ENCODE measurements at regions not wholly inside any gene's neighbourhood (a gene's known extent, or its start where the extent isn't known, plus 50 kb on each side); places are given as distances from the start of the nearest gene placed in this dataset.

DNA sequence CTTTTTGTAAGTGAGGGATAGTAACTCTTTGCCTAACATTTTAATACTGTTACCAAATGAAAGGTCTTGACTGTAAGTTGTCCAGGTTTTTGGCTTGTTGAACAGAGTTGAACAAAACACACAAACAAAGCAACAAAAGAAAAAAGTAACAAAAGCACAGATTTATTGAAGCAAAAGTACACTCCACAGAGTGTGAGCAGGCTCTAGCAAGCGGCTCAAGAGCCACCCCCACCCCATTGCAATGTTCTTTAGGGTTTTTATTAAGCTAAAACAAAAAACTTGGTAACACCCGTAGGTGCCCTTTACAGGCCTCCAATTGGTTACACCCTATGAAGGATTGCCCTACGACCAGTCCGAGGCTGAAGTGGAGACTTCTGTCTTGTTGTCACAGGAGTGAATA lies 197.4 kb upstream of the MAP3K1 start:
- H3K4me3 ChIP-seq (ENCODE audit: low read depth, low read length) = no peak overlapping the region
- no peaks in the 10 kb centered on the region for H3K36me3 ChIP-seq (ENCODE audit: insufficient read depth, low read length)
- H3K79me2 ChIP-seq (ENCODE audit: control insufficient read depth, insufficient read depth, low read length, unreplicated experiment) = no peaks in the 10 kb centered on the region
- H3K27ac ChIP-seq (ENCODE audit: low read depth, low read length) = no peak overlapping the region
- H3K4me1 ChIP-seq (ENCODE audit: control insufficient read depth, insufficient read depth, low read length, unreplicated experiment) = peaks cover 9% of the 10 kb centered on the region
- H3K27me3 ChIP-seq (ENCODE audit: insufficient read depth, low read length) = no peaks in the 10 kb centered on the region
- no peak overlapping the region for H2AFZ ChIP-seq (ENCODE audit: low read length, unreplicated experiment)

DNA sequence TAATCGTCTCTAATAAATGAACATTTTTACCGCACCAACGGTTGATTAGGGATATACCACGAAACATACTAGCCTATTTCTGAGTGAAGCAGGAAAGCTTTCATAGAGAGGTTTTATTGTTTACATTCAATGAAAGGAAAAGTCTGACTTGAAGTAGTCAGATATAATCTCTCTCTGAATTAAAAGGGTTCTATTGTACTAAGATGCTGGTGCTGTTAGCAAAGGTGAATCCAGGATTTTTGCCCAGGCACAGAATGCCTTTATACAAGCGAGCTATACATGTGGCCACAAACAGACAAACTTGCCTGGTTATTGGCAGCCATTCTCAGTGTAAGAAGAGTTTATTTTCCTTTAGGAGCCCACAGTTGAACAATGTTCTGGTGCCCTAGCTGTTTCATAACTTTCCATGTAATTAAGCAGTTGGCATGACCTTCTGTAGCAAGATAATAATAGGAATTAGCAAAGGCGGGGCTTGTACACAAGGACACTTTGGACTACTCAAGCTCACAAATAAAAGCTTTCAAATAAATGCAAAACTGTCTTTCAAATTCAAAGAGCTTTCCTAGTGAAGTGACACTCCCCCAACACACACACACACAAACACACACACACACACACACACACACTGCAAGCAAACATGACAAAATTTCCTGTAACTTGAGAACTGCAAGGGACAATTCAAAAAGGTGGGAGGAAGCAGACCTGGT lies 198.7 kb upstream of the MAP3K1 start:
- H3K79me2 ChIP-seq (ENCODE audit: control insufficient read depth, insufficient read depth, low read length, unreplicated experiment) = no peaks in the 10 kb centered on the region
- no peak overlapping the region for H3K27ac ChIP-seq (ENCODE audit: low read depth, low read length)
- H3K4me3 ChIP-seq (ENCODE audit: low read depth, low read length) = no peak overlapping the region
- H3K36me3 ChIP-seq (ENCODE audit: insufficient read depth, low read length) = no peaks in the 10 kb centered on the region
- H2AFZ ChIP-seq (ENCODE audit: low read length, unreplicated experiment) = no peak overlapping the region
- H3K27me3 ChIP-seq (ENCODE audit: insufficient read depth, low read length) = no peaks in the 10 kb centered on the region
- peaks cover 9% of the 10 kb centered on the region for H3K4me1 ChIP-seq (ENCODE audit: control insufficient read depth, insufficient read depth, low read length, unreplicated experiment)

DNA sequence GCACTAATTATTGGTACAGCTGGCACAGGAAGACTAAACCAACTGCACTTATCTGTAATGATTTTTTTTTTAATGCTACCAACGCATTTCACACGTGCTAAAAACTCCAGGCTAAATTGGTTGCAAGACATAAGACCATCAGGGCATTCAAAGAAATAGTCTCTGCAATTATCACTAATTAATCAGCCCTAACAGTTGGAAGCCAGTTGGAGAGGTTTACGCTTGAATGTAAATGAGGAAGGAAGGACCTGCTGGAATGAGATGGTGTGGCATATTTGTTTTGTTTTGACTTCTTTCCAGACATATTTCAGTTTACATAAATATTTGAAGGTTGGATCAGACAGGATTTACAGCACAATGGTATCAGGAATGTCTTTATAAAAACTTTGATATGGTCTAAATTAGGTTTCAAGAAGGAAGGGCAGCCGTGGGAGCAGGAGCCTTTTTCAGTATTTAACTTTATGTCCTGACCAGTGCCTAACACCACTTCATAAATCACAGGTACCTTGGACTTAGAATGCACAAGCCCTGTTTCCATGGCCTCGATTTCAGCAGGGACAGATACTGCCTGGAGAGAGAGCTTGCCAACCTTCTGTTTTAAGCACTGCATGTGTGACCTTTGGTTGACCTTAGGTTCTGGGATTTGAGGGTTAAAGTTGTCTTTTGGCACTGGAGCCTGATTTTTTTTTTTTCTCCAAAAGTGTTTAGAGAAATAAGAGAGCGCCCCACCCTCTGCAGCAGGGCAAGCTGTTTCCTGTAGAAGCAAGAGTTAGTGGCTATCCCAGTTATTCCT lies 199.8 kb upstream of the MAP3K1 start:
- Histone ChIP-seq H3K79me2 (ENCODE audit: control insufficient read depth, insufficient read depth, low read length, unreplicated experiment) (no peaks in the 10 kb centered on the region), H3K36me3 (ENCODE audit: insufficient read depth, low read length) (no peaks in the 10 kb centered on the region), H3K4me3 (ENCODE audit: low read depth, low read length) (no peak overlapping the region), H3K4me1 (ENCODE audit: control insufficient read depth, insufficient read depth, low read length, unreplicated experiment) (no peaks in the 10 kb centered on the region), H3K27ac (ENCODE audit: low read depth, low read length) (no peak overlapping the region), H3K27me3 (ENCODE audit: insufficient read depth, low read length) (no peaks in the 10 kb centered on the region), H2AFZ (ENCODE audit: low read length, unreplicated experiment) (peak overlapping the region; percentile 9)

DNA sequence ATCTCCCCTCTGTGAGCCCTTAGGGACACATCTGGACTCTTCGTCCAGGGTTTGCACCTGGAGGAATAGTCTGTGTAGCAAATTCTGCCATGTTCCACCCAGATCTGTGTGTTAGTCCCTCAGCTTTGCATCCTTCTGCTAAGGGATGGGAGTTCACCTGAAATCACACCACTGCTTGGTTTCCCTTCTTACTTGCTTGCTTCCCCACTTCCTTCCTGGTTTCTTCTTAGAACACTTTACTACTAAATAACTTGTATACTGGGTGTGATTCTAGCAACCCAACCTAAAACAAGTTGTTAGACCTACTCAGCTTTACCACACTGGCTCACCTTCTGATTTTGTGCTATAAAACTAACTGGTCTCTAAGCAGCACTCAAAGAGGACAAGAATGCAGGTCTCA lies 202.6 kb upstream of the MAP3K1 start:
- Histone ChIP-seq H3K36me3 (ENCODE audit: insufficient read depth, low read length) (no peaks in the 10 kb centered on the region), H2AFZ (ENCODE audit: low read length, unreplicated experiment) (no peak overlapping the region), H3K27ac (ENCODE audit: low read depth, low read length) (no peak overlapping the region), H3K27me3 (ENCODE audit: insufficient read depth, low read length) (no peaks in the 10 kb centered on the region), H3K4me1 (ENCODE audit: control insufficient read depth, insufficient read depth, low read length, unreplicated experiment) (no peaks in the 10 kb centered on the region), H3K4me3 (ENCODE audit: low read depth, low read length) (no peak overlapping the region), H3K79me2 (ENCODE audit: control insufficient read depth, insufficient read depth, low read length, unreplicated experiment) (no peaks in the 10 kb centered on the region)

DNA sequence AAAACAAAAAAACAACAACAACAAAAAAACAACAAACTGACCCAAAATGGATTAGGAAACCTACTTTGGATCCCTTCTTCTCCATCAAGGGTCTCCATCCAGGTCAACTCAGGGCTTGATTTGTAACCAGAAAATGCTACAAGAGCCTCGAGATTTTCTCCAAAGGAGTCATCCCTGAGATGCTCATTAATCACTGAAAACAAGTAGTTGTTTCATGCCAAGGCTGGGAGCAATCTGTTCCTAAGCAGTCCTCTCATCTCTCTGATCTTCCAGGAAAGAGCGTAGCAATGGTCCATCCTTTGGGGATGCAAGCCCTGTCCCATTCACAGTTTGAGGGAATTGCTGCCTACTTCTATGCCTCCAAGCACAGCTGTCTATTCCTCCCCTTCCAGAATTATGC lies 203.0 kb upstream of the MAP3K1 start:
- Histone ChIP-seq H3K79me2 (ENCODE audit: control insufficient read depth, insufficient read depth, low read length, unreplicated experiment) (no peaks in the 10 kb centered on the region), H3K4me1 (ENCODE audit: control insufficient read depth, insufficient read depth, low read length, unreplicated experiment) (no peaks in the 10 kb centered on the region), H2AFZ (ENCODE audit: low read length, unreplicated experiment) (no peak overlapping the region), H3K27ac (ENCODE audit: low read depth, low read length) (no peak overlapping the region), H3K27me3 (ENCODE audit: insufficient read depth, low read length) (no peaks in the 10 kb centered on the region), H3K36me3 (ENCODE audit: insufficient read depth, low read length) (no peaks in the 10 kb centered on the region), H3K4me3 (ENCODE audit: low read depth, low read length) (no peak overlapping the region)

DNA sequence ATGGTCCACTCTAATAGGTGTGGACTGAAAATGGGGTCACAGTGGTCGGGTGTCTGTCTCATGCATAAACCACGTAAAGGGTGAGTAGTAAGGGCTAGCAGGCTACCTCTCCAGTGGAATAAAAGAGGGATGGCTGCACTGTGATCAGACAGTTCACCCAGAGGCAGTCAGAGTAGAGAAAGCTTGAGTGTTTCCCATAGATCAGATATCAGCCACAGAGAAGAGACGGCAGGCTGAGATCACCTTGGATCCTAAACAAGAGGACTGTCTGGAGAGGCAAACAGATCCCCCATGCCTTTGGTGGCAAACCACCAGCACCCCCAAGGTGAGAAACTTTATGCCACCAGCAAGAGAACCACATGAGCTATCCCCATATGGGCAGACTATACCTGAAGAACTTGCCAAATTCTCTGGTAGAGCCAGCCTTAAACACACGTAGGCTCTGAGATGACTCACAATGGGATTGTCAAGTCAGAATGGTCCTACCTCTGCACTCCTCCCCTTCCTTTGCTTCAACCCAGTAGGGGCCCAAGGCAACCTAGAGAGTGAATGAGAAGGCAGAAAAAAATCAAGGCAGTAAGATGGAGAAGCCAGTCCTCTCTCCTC lies 205.2 kb upstream of the MAP3K1 start:
- Histone ChIP-seq H3K27ac (ENCODE audit: low read depth, low read length) (no peak overlapping the region), H2AFZ (ENCODE audit: low read length, unreplicated experiment) (no peak overlapping the region), H3K4me1 (ENCODE audit: control insufficient read depth, insufficient read depth, low read length, unreplicated experiment) (no peaks in the 10 kb centered on the region), H3K27me3 (ENCODE audit: insufficient read depth, low read length) (peaks cover 6% of the 10 kb centered on the region; the same call in 1 of the 2 replicates), H3K79me2 (ENCODE audit: control insufficient read depth, insufficient read depth, low read length, unreplicated experiment) (no peaks in the 10 kb centered on the region), H3K36me3 (ENCODE audit: insufficient read depth, low read length) (no peaks in the 10 kb centered on the region), H3K4me3 (ENCODE audit: low read depth, low read length) (no peak overlapping the region)

DNA sequence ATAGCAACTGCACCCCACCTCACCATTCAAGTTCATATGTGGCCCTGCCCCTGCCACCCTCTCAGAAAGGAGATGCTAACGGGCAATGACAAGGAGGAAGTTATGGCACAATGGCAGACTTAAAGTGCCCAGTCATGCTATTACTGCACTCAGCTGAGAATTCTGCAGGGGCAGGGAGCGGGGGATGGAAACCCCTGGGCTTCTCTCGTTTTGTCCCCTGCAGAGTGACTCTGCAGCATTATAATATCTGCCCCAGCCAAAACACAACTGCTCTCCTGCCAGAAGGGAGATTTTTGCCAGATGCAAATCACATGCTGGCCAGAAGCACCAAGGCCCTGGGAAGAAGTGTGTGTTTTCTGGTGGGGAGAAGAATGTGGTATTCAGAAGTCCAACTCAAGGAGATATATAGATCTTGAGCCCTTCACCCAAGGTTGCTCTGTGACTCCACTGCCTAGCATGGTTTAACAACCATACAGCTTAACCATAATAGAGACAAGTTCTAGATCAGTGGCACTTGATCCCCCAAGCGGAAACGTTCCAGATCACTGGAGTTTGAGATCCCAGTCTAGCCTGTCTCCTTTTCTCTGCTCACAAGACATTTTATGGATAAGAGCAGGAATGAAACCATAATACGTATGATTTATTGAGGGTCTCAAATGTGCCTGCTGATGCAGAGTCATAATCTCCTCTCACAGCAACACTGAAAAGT lies 207.0 kb upstream of the MAP3K1 start:
- H3K27me3 ChIP-seq (ENCODE audit: insufficient read depth, low read length) = peaks cover 6% of the 10 kb centered on the region; the same call in 1 of the 2 replicates

DNA sequence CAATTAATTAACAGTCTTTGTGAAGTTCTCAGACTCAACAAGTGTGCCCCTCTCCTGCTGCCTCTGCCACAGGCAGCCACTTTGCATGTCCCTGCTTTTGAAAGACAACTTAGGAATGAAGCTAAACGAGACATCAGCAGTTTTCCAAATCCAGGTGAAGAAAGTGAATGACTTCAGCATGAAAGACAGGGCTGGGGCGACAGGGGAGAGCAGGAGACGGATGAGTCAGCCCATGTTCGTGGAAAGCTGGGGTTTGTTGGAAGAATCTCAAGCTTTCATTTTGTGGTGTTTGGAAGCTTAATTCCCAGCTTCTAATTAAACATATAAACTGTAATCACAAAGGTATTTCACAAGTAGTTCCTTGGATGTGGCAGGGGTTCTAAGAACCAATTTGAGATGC lies 207.8 kb upstream of the MAP3K1 start:
- Histone ChIP-seq H3K4me1 (ENCODE audit: control insufficient read depth, insufficient read depth, low read length, unreplicated experiment) (no peaks in the 10 kb centered on the region), H3K27me3 (ENCODE audit: insufficient read depth, low read length) (peaks cover 6% of the 10 kb centered on the region; the same call in 1 of the 2 replicates), H3K4me3 (ENCODE audit: low read depth, low read length) (no peak overlapping the region), H3K79me2 (ENCODE audit: control insufficient read depth, insufficient read depth, low read length, unreplicated experiment) (no peaks in the 10 kb centered on the region), H2AFZ (ENCODE audit: low read length, unreplicated experiment) (no peak overlapping the region), H3K27ac (ENCODE audit: low read depth, low read length) (no peak overlapping the region), H3K36me3 (ENCODE audit: insufficient read depth, low read length) (no peaks in the 10 kb centered on the region)

More for the DNA sequence above, 207.0 kb upstream of the MAP3K1 start:
- no peaks in the 10 kb centered on the region for H3K36me3 ChIP-seq (ENCODE audit: insufficient read depth, low read length)
- H2AFZ ChIP-seq (ENCODE audit: low read length, unreplicated experiment) = no peak overlapping the region
- H3K4me3 ChIP-seq (ENCODE audit: low read depth, low read length) = no peak overlapping the region
- no peaks in the 10 kb centered on the region for H3K79me2 ChIP-seq (ENCODE audit: control insufficient read depth, insufficient read depth, low read length, unreplicated experiment)
- H3K27ac ChIP-seq (ENCODE audit: low read depth, low read length) = no peak overlapping the region
- no peaks in the 10 kb centered on the region for H3K4me1 ChIP-seq (ENCODE audit: control insufficient read depth, insufficient read depth, low read length, unreplicated experiment)

DNA sequence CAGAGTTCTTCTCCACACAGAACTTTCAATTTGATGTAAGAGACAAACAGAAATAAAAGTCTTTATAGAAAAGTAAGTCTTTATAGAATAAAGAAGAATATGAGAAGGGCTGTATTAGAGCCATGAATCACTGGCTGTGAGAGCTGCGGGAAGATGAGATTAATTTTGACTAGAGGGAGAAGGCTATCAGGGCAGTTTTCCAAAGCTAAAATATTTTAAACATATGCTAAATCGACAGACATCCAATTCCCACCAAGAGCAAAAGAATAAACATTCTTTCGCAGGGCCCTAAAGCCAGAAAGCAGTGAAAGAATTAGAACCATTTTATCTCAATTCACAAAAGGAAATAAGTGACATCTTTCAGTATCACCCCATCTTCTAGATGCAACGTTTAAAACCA lies 208.3 kb upstream of the MAP3K1 start:
- Histone ChIP-seq H3K27ac (ENCODE audit: low read depth, low read length) (no peak overlapping the region), H2AFZ (ENCODE audit: low read length, unreplicated experiment) (no peak overlapping the region)

DNA sequence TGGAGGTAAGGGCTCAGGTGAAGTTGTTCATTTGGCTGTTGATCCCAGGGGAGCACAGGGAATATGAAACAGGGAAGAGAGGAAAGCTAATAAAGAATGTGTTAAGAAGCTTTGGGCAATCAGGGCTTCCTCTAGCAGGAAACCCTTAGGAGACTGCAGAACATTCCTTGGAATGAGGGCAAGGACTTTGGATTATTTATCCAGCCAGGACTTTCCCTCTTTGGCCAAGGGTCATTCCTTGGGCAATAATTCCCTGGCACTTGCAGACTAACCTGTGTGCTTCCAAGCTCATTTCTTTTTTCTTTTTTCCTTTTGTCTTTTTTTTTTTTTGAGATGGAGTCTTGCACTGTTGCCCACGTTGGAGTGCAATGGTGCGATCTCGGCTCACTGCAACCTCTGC lies 209.2 kb upstream of the MAP3K1 start:
- no peak overlapping the region for H2AFZ ChIP-seq (ENCODE audit: low read length, unreplicated experiment)
- no peak overlapping the region for H3K4me3 ChIP-seq (ENCODE audit: low read depth, low read length)
- no peaks in the 10 kb centered on the region for H3K36me3 ChIP-seq (ENCODE audit: insufficient read depth, low read length)
- no peak overlapping the region for H3K27ac ChIP-seq (ENCODE audit: low read depth, low read length)
- no peaks in the 10 kb centered on the region for H3K79me2 ChIP-seq (ENCODE audit: control insufficient read depth, insufficient read depth, low read length, unreplicated experiment)
- peaks cover 6% of the 10 kb centered on the region; the same call in 1 of the 2 replicates for H3K27me3 ChIP-seq (ENCODE audit: insufficient read depth, low read length)
- H3K4me1 ChIP-seq (ENCODE audit: control insufficient read depth, insufficient read depth, low read length, unreplicated experiment) = no peaks in the 10 kb centered on the region

More for the DNA sequence above, 208.3 kb upstream of the MAP3K1 start:
- Histone ChIP-seq H3K79me2 (ENCODE audit: control insufficient read depth, insufficient read depth, low read length, unreplicated experiment) (no peaks in the 10 kb centered on the region), H3K4me3 (ENCODE audit: low read depth, low read length) (no peak overlapping the region), H3K27me3 (ENCODE audit: insufficient read depth, low read length) (peaks cover 6% of the 10 kb centered on the region; the same call in 1 of the 2 replicates), H3K36me3 (ENCODE audit: insufficient read depth, low read length) (no peaks in the 10 kb centered on the region), H3K4me1 (ENCODE audit: control insufficient read depth, insufficient read depth, low read length, unreplicated experiment) (no peaks in the 10 kb centered on the region)
